ENCODE measurements at regions not wholly inside any gene's neighbourhood (a gene's known extent, or its start where the extent isn't known, plus 50 kb on each side); places are given as distances from the start of the nearest gene placed in this dataset.

- TF ChIP-seq, protein P1, sequence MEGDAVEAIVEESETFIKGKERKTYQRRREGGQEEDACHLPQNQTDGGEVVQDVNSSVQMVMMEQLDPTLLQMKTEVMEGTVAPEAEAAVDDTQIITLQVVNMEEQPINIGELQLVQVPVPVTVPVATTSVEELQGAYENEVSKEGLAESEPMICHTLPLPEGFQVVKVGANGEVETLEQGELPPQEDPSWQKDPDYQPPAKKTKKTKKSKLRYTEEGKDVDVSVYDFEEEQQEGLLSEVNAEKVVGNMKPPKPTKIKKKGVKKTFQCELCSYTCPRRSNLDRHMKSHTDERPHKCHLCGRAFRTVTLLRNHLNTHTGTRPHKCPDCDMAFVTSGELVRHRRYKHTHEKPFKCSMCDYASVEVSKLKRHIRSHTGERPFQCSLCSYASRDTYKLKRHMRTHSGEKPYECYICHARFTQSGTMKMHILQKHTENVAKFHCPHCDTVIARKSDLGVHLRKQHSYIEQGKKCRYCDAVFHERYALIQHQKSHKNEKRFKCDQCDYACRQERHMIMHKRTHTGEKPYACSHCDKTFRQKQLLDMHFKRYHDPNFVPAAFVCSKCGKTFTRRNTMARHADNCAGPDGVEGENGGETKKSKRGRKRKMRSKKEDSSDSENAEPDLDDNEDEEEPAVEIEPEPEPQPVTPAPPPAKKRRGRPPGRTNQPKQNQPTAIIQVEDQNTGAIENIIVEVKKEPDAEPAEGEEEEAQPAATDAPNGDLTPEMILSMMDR (IDR thresholded peaks at IDR 0.05; ENCODE audit: low read depth, low read length, missing input control): no peak
- TF ChIP-seq RAD21 (IDR thresholded peaks at IDR 0.05) (no peak), SP1 (IDR thresholded peaks at IDR 0.05) (no peak), NR2F2 (IDR thresholded peaks at IDR 0.05) (no peak), JUND (IDR thresholded peaks at IDR 0.05) (no peak), EGR1 (IDR thresholded peaks at IDR 0.05; ENCODE audit: low read depth in 2 of 2) (no peak), RXRA (IDR thresholded peaks at IDR 0.05) (no peak), FOXA1 (IDR thresholded peaks at IDR 0.05) (no peak), ATF3 (IDR thresholded peaks at IDR 0.05) (no peak), YY1 (IDR thresholded peaks at IDR 0.05) (no peak), TAF1 (conservative IDR thresholded peaks at IDR 0.05) (no peak), FOXA2 (IDR thresholded peaks at IDR 0.05) (no peak)
- TF ChIP-seq, protein P2, sequence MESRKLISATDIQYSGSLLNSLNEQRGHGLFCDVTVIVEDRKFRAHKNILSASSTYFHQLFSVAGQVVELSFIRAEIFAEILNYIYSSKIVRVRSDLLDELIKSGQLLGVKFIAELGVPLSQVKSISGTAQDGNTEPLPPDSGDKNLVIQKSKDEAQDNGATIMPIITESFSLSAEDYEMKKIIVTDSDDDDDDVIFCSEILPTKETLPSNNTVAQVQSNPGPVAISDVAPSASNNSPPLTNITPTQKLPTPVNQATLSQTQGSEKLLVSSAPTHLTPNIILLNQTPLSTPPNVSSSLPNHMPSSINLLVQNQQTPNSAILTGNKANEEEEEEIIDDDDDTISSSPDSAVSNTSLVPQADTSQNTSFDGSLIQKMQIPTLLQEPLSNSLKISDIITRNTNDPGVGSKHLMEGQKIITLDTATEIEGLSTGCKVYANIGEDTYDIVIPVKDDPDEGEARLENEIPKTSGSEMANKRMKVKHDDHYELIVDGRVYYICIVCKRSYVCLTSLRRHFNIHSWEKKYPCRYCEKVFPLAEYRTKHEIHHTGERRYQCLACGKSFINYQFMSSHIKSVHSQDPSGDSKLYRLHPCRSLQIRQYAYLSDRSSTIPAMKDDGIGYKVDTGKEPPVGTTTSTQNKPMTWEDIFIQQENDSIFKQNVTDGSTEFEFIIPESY (IDR thresholded peaks at IDR 0.05): no peak
- TF ChIP-seq, protein P3, sequence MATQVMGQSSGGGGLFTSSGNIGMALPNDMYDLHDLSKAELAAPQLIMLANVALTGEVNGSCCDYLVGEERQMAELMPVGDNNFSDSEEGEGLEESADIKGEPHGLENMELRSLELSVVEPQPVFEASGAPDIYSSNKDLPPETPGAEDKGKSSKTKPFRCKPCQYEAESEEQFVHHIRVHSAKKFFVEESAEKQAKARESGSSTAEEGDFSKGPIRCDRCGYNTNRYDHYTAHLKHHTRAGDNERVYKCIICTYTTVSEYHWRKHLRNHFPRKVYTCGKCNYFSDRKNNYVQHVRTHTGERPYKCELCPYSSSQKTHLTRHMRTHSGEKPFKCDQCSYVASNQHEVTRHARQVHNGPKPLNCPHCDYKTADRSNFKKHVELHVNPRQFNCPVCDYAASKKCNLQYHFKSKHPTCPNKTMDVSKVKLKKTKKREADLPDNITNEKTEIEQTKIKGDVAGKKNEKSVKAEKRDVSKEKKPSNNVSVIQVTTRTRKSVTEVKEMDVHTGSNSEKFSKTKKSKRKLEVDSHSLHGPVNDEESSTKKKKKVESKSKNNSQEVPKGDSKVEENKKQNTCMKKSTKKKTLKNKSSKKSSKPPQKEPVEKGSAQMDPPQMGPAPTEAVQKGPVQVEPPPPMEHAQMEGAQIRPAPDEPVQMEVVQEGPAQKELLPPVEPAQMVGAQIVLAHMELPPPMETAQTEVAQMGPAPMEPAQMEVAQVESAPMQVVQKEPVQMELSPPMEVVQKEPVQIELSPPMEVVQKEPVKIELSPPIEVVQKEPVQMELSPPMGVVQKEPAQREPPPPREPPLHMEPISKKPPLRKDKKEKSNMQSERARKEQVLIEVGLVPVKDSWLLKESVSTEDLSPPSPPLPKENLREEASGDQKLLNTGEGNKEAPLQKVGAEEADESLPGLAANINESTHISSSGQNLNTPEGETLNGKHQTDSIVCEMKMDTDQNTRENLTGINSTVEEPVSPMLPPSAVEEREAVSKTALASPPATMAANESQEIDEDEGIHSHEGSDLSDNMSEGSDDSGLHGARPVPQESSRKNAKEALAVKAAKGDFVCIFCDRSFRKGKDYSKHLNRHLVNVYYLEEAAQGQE (IDR thresholded peaks at IDR 0.05): no peak
Measured at GRCh38 chr11:130608287-130608686, 159.8 kb downstream of the ADAMTS15 start.
